ENCODE measurements at regions not wholly inside any gene's neighbourhood (a gene's known extent, or its start where the extent isn't known, plus 50 kb on each side); places are given as distances from the start of the nearest gene placed in this dataset.

GRCh38 chr15:53218666-53219580 lies 428.8 kb upstream of the ONECUT1 start:
- no peak overlapping the region for H3K27ac Mint-ChIP-seq
- H3K4me3 Mint-ChIP-seq = no peak overlapping the region
- intact Hi-C loops (cut with micrococcal nuclease) = no loop called here
- H3K36me3 Mint-ChIP-seq = no peaks in the 10 kb centered on the region
- no peak for DNase-seq
- POLR2A ChIA-PET = no interaction called here
- H3K27me3 Mint-ChIP-seq = no peaks in the 10 kb centered on the region
- CTCF ChIA-PET = no interaction called here
- no peaks in the 10 kb centered on the region for H3K9me3 Mint-ChIP-seq
- H3K4me1 Mint-ChIP-seq (ENCODE audit: low read depth) = no peaks in the 10 kb centered on the region

GRCh38 chr15:53216036-53216435 lies 425.9 kb upstream of the ONECUT1 start:
- intact Hi-C loops (cut with micrococcal nuclease) = no loop called here
- Mint-ChIP-seq H3K36me3 (no peaks in the 10 kb centered on the region), H3K4me1 (ENCODE audit: low read depth) (no peaks in the 10 kb centered on the region), H3K27me3 (peaks cover 3% of the 10 kb centered on the region), H3K9me3 (no peaks in the 10 kb centered on the region), H3K27ac (no peak overlapping the region), H3K4me3 (no peak overlapping the region)
- POLR2A ChIA-PET = no interaction called here
- CTCF ChIA-PET = no interaction called here
- DNase-seq = no peak

- intact Hi-C loops (cut with micrococcal nuclease) = no loop called here
- Mint-ChIP-seq H3K4me1 (ENCODE audit: low read depth) (no peaks in the 10 kb centered on the region), H3K9me3 (no peaks in the 10 kb centered on the region), H3K27ac (no peak overlapping the region), H3K36me3 (no peaks in the 10 kb centered on the region), H3K27me3 (peaks cover 3% of the 10 kb centered on the region), H3K4me3 (no peak overlapping the region)
- POLR2A ChIA-PET = no interaction called here
- CTCF ChIA-PET = no interaction called here
- no peak for DNase-seq
These were observed 423.2 kb upstream of the ONECUT1 start for GRCh38 chr15:53213336-53213735.

DNA sequence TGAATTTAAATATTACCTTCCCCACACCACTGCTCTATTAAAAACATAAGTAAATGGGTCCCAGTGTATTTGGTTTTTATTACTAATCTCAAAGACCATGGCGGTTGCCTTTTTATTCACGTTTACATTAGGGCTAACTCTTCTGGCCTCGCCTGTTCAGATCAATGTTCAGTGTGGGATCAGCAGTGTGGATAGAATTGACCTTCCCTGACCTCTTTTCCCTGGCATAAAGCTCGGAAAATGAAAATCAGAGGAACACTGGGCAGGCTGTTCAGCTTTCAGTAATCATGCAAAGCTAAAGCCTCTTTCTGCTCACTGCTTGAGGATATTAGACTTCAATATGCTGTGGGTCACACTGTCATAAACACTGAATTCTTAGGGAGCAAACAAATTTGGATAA lies 422.6 kb upstream of the ONECUT1 start:
- Mint-ChIP-seq H3K36me3 (no peaks in the 10 kb centered on the region), H3K4me1 (ENCODE audit: low read depth) (no peaks in the 10 kb centered on the region), H3K27me3 (peaks cover 3% of the 10 kb centered on the region), H3K4me3 (no peak overlapping the region), H3K27ac (no peak overlapping the region), H3K9me3 (no peaks in the 10 kb centered on the region)
- CTCF ChIA-PET = no interaction called here
- intact Hi-C loops (cut with micrococcal nuclease) = no loop called here
- DNase-seq = no peak
- POLR2A ChIA-PET = no interaction called here

- POLR2A ChIA-PET = no interaction called here
- intact Hi-C loops (cut with micrococcal nuclease) = no loop called here
These were observed 420.5 kb upstream of the ONECUT1 start for GRCh38 chr15:53210653-53211052.

GRCh38 chr15:53209396-53210042 lies 419.4 kb upstream of the ONECUT1 start:
- intact Hi-C loops (cut with micrococcal nuclease) = no loop called here
- CTCF ChIA-PET = interaction anchor here (1.6 kb wide), 1 partner anchor 12 kb away, joined by 4 read pairs; no protein-coding TSS in a partner anchor
- Mint-ChIP-seq H3K27me3 (peaks cover 5% of the 10 kb centered on the region), H3K27ac (no peak overlapping the region), H3K4me3 (no peak overlapping the region), H3K4me1 (ENCODE audit: low read depth) (no peaks in the 10 kb centered on the region), H3K9me3 (peaks cover 3% of the 10 kb centered on the region), H3K36me3 (no peaks in the 10 kb centered on the region)
- no peak for DNase-seq
- POLR2A ChIA-PET = no interaction called here

More at GRCh38 chr15:53210653-53211052, 420.5 kb upstream of the ONECUT1 start:
- Mint-ChIP-seq H3K27ac (no peak overlapping the region), H3K4me3 (no peak overlapping the region), H3K9me3 (peaks cover 3% of the 10 kb centered on the region), H3K27me3 (peaks cover 5% of the 10 kb centered on the region), H3K4me1 (ENCODE audit: low read depth) (no peaks in the 10 kb centered on the region), H3K36me3 (no peaks in the 10 kb centered on the region)
- no peak for DNase-seq
- CTCF ChIA-PET = no interaction called here

DNA sequence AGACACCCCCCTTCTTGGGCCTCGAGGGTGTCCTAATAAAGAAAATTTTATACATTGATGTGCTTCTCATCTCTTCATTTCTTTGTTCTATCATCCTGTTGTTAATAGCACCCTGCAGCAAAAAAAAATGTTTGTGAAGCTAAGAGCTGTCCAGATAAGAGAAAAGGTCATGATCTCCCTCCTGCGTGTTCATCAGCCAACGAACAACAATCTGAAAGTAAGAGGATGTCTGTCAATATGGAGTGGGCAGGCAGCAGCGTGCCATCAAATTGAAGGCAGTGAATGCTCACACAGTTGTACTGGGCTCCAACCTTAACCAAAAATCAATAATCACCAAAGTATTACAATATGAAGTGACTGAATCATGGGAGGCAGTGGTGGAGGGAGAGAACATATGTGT lies 418.6 kb upstream of the ONECUT1 start:
- CTCF ChIA-PET = interaction anchor here (1.6 kb wide), 1 partner anchor 12 kb away, joined by 4 read pairs; no protein-coding TSS in a partner anchor
- intact Hi-C loops (cut with micrococcal nuclease) = no loop called here
- H3K27me3 Mint-ChIP-seq = peaks cover 5% of the 10 kb centered on the region
- H3K9me3 Mint-ChIP-seq = peaks cover 3% of the 10 kb centered on the region
- no peaks in the 10 kb centered on the region for H3K36me3 Mint-ChIP-seq
- no peak for DNase-seq
- no peak overlapping the region for H3K27ac Mint-ChIP-seq
- no peak overlapping the region for H3K4me3 Mint-ChIP-seq
- POLR2A ChIA-PET = no interaction called here
- no peaks in the 10 kb centered on the region for H3K4me1 Mint-ChIP-seq (ENCODE audit: low read depth)

GRCh38 chr15:53203454-53203853 lies 413.3 kb upstream of the ONECUT1 start:
- no peaks in the 10 kb centered on the region for H3K36me3 Mint-ChIP-seq
- DNase-seq = no peak
- H3K4me1 Mint-ChIP-seq (ENCODE audit: low read depth) = no peaks in the 10 kb centered on the region
- ChIA-PET CTCF (no interaction called here), POLR2A (no interaction called here)
- no peak overlapping the region for H3K4me3 Mint-ChIP-seq
- intact Hi-C loops (cut with micrococcal nuclease) = no loop called here
- no peak overlapping the region for H3K27ac Mint-ChIP-seq
- H3K27me3 Mint-ChIP-seq = peaks cover 2% of the 10 kb centered on the region
- H3K9me3 Mint-ChIP-seq = peaks cover 3% of the 10 kb centered on the region

DNA sequence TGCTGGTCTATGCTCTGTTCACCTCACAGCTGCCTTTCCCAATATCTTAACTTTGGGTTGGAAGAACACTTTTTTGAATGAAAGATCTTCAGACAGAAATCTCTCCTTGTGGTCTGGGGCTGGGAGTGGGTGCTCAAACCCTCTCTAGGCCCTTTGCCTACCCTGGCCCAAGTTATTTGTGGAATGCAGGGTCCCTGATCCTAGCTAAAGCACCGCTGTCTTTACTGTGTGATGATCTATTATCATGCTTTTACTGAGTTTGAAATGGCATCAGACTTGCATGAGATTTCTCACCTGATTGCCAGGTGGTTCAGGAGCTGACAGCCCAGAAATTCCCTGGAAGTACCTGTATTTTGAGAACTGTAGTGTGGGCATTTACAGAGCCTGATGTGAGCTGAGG lies 412.7 kb upstream of the ONECUT1 start:
- Mint-ChIP-seq H3K36me3 (no peaks in the 10 kb centered on the region), H3K9me3 (peaks cover 3% of the 10 kb centered on the region), H3K4me3 (no peak overlapping the region), H3K27me3 (peaks cover 4% of the 10 kb centered on the region), H3K4me1 (ENCODE audit: low read depth) (no peaks in the 10 kb centered on the region), H3K27ac (no peak overlapping the region)
- ChIA-PET CTCF (no interaction called here), POLR2A (no interaction called here)
- intact Hi-C loops (cut with micrococcal nuclease) = no loop called here
- no peak for DNase-seq

DNA sequence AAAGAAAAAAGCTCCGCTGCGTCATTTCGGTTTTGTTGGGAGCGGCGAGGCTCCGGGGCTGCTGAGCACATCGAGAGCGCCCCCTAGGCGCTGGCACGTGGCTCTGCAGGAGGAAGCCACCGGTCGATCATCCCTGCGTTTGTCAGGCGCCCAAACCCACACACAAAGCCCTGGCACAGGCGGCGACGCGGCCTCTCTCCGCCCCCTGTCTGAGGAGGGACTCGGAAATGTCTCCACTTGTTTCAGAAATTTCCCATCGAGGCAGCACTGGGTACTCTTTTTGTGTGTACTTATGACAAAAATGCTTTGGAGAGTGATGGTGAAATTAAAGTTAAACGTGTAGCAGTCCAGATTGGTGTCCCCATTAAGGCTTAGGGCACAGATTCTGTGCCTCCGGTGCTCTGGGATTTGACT lies 407.3 kb upstream of the ONECUT1 start:
- no peaks in the 10 kb centered on the region for H3K36me3 Mint-ChIP-seq
- CTCF ChIA-PET = interaction anchor here (0.7 to 0.9 kb wide), 2 partner anchors 11 to 417 kb away, joined by 3 to 4 read pairs; no protein-coding TSS in a partner anchor
- POLR2A ChIA-PET = no interaction called here
- H3K9me3 Mint-ChIP-seq = peaks cover 4% of the 10 kb centered on the region
- H3K27ac Mint-ChIP-seq = no peak overlapping the region
- H3K27me3 Mint-ChIP-seq = peaks cover 2% of the 10 kb centered on the region
- no peaks in the 10 kb centered on the region for H3K4me1 Mint-ChIP-seq (ENCODE audit: low read depth)
- intact Hi-C loops (cut with micrococcal nuclease) = loop anchor here (1.0 kb wide), 1 partner anchor 416 kb away; no protein-coding TSS in a partner anchor
- H3K4me3 Mint-ChIP-seq = no peak overlapping the region
- DNase-seq = peak; percentile 59

- CTCF ChIA-PET = interaction anchor here (0.7 to 0.9 kb wide), 2 partner anchors 12 to 417 kb away, joined by 3 to 4 read pairs; no protein-coding TSS in a partner anchor
- Mint-ChIP-seq H3K4me1 (ENCODE audit: low read depth) (no peaks in the 10 kb centered on the region), H3K27ac (no peak overlapping the region), H3K27me3 (peaks cover 2% of the 10 kb centered on the region), H3K4me3 (no peak overlapping the region), H3K9me3 (peaks cover 4% of the 10 kb centered on the region), H3K36me3 (no peaks in the 10 kb centered on the region)
- intact Hi-C loops (cut with micrococcal nuclease) = loop anchor here (1.0 kb wide), 1 partner anchor 415 kb away; no protein-coding TSS in a partner anchor
- DNase-seq = no peak
- POLR2A ChIA-PET = no interaction called here
These were observed 406.7 kb upstream of the ONECUT1 start for GRCh38 chr15:53196788-53197187.

DNA sequence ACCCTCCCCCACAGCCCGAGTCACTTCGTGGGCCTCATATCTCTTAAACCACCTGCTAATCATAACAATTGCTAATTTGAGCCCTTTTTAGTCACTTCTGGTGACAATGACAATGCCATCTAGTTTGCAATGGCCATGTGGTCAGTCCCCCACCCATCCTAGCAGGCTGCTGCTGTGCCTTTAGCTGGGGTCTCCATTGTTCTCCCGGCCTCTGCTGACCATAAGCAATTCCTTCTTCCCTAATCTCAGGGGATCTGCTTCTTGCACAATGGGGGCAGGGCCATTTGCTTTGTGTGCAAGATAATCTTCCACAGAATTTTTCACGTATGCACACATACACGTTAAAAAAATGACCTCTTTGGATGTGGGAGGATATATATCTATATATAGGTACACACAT lies 406.1 kb upstream of the ONECUT1 start:
- intact Hi-C loops (cut with micrococcal nuclease) = no loop called here
- CTCF ChIA-PET = interaction anchor here (0.9 kb wide), 1 partner anchor 416 kb away, joined by 3 read pairs; no protein-coding TSS in a partner anchor

More for the DNA sequence above, 406.1 kb upstream of the ONECUT1 start:
- POLR2A ChIA-PET = no interaction called here
- no peak for DNase-seq
- Mint-ChIP-seq H3K9me3 (peaks cover 4% of the 10 kb centered on the region), H3K4me1 (ENCODE audit: low read depth) (no peaks in the 10 kb centered on the region), H3K36me3 (no peaks in the 10 kb centered on the region), H3K27ac (no peak overlapping the region), H3K4me3 (no peak overlapping the region), H3K27me3 (peaks cover 2% of the 10 kb centered on the region)
